Naive thymus-derived CD8-positive, alpha-beta T cell (primary cell): ENCODE measurements at regions not wholly inside any gene's neighbourhood (a gene's known extent, or its start where the extent isn't known, plus 50 kb on each side); places are given as distances from the start of the nearest gene placed in this dataset.
A peak's percentile ranks its signal among the peaks of the same experiment; 100 is the strongest.
"Not testable (repeated sequence)": the region's sequence is repeated elsewhere in the genome, so short reads cannot be mapped to it uniquely, and the experiment has no call there.

ENCODE experiments used
- ATAC-seq, 2 donors: fragments of 150-1000 bp; cut with Tn5 transposase in 1 of 2; sonication (Bioruptor Pico), chemical (Tn5 transposase) in 1 of 2; 1 replicate in 1 of 2; 2 replicates in 1 of 2; pipeline ENCODE4 v1.10.0; 2021; ENCODE audit warnings: mild to moderate bottlenecking in 2 of 2, moderate library complexity in 2 of 2
- POLR2A ChIA-PET: fragments of 350-600 bp; sonication (Branson Sonifier 250); formaldehyde crosslinking; loops from one replicate; lab custom pipeline; 2021; ENCODE audit warnings: antibody characterized with exemption; lab: Charles Lee
- DNase-seq, 10 donors: peaks; one replicate each; pipeline versions ENCODE4 v3.0.0 to v3.0.0-alpha.2; 2020 to 2022
- H3K27ac Mint-ChIP-seq, 10 donors: one replicate each; pipeline ENCODE4 v1.8.0; 2020 to 2022; ENCODE audit warnings: mild to moderate bottlenecking in 10 of 10, mixed read lengths in 10 of 10, moderate library complexity in 4 of 10, inconsistent platforms in 1 of 10
- H3K27me3 Mint-ChIP-seq, 5 donors: one replicate each; pipeline ENCODE4 v1.8.0; 2021 to 2022; ENCODE audit warnings: mixed read lengths in 5 of 5
- H3K36me3 Mint-ChIP-seq, 3 donors: one replicate each; pipeline ENCODE4 v1.8.0; 2020 to 2022; ENCODE audit warnings: mixed read lengths in 3 of 3, mild to moderate bottlenecking in 2 of 3, inconsistent platforms in 1 of 3
- H3K4me1 Mint-ChIP-seq, 4 donors: one replicate each; pipeline ENCODE4 v1.8.0; 2021 to 2022; ENCODE audit warnings: mixed read lengths in 4 of 4
- H3K4me3 Mint-ChIP-seq, 10 donors: one replicate each; pipeline ENCODE4 v1.8.0; 2020 to 2022; ENCODE audit warnings: mild to moderate bottlenecking in 10 of 10, mixed read lengths in 10 of 10, moderate library complexity in 6 of 10, inconsistent platforms in 1 of 10
- H3K9me3 Mint-ChIP-seq, 9 donors: one replicate each; pipeline ENCODE4 v1.8.0; 2020 to 2022; ENCODE audit warnings: mixed read lengths in 9 of 9, mild to moderate bottlenecking in 3 of 9, inconsistent platforms in 1 of 9, moderate library complexity in 1 of 9

GRCh38 chrX:46333550-46333949 is 211.7 kb downstream of the ZNF674 start:
- H3K36me3 Mint-ChIP-seq = peaks cover 0 to 4% (median 3%) of the 10 kb centered on the region in 3 donors
- H3K27ac Mint-ChIP-seq = no peak overlapping the region
- POLR2A ChIA-PET = no interaction called here
- H3K27me3 Mint-ChIP-seq = peaks cover 0 to 1% (median 0%) of the 10 kb centered on the region in 5 donors
- H3K4me1 Mint-ChIP-seq = peaks cover 0 to 4% (median 1%) of the 10 kb centered on the region in 4 donors
- no peak overlapping the region for H3K4me3 Mint-ChIP-seq
- peaks cover 0 to 10% (median 3%) of the 10 kb centered on the region in 9 donors for H3K9me3 Mint-ChIP-seq
- no peak for ATAC-seq
- DNase-seq = no peak

GRCh38 chrX:46330981-46331380 is 214.2 kb downstream of the ZNF674 start:
- DNase-seq = no peak

DNA sequence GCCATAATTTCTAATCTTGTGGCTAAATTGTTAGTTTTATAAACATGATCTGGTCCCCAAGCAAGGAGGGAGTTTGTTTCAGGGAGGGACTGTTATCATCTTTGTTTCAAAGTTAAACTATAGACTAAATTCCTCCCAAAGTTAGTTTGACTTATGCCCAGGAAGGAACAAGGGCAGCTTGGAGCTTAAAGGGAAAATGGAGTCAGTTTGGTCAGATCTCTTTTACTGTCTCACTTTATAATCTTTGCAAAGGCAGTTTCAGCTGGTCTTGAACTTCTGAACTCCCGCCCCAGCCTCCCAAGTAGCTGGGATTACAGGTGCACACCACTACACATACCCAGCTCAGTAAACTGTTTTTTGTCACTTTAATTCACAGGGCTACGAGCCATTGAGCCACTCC is 214.7 kb downstream of the ZNF674 start:
- peaks cover 0 to 1% (median 0%) of the 10 kb centered on the region in 5 donors for H3K27me3 Mint-ChIP-seq
- H3K36me3 Mint-ChIP-seq = peaks cover 0 to 3% (median 0%) of the 10 kb centered on the region in 3 donors
- POLR2A ChIA-PET = no interaction called here
- H3K9me3 Mint-ChIP-seq = peaks cover 0 to 6% (median 0%) of the 10 kb centered on the region in 9 donors
- no peak overlapping the region for H3K4me3 Mint-ChIP-seq
- ATAC-seq (no peak), DNase-seq (no peak)
- no peak overlapping the region for H3K27ac Mint-ChIP-seq
- peaks cover 0 to 5% (median 1%) of the 10 kb centered on the region in 4 donors for H3K4me1 Mint-ChIP-seq

More at GRCh38 chrX:46330981-46331380, 214.2 kb downstream of the ZNF674 start:
- Mint-ChIP-seq H3K27me3 (peaks cover 0 to 1% (median 0%) of the 10 kb centered on the region in 5 donors), H3K9me3 (peaks cover 0 to 10% (median 2%) of the 10 kb centered on the region in 9 donors), H3K4me3 (no peak overlapping the region), H3K4me1 (peaks cover 0 to 4% (median 1%) of the 10 kb centered on the region in 4 donors), H3K36me3 (peaks cover 0 to 3% (median 2%) of the 10 kb centered on the region in 3 donors), H3K27ac (no peak overlapping the region)
- ATAC-seq = no peak
- POLR2A ChIA-PET = no interaction called here

DNA sequence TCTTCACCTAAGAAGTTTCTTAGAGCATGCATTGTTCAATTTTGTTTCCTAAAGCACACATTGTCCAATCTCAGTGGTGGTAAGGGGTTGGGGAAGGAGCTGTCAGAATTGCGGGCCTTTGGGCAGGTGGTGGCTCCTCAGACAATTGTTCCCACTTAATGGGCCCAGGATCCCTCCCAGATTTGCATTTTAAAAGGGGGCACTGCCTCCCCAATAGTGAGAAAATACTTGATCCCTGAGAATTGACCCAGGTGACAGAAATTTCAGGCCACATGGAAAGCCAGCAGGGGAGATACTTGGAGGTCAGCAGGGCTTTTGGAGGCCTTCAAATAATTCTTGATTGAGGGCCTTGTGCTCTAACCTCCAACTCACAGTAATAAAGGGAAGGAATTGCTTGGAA is 217.1 kb downstream of the ZNF674 start:
- Mint-ChIP-seq H3K27ac (no peak overlapping the region), H3K4me3 (no peak overlapping the region), H3K27me3 (no peaks in the 10 kb centered on the region), H3K4me1 (peaks cover 3 to 11% (median 7%) of the 10 kb centered on the region in 4 donors), H3K36me3 (no peaks in the 10 kb centered on the region), H3K9me3 (peaks cover 0 to 2% (median 0%) of the 10 kb centered on the region in 9 donors)
- POLR2A ChIA-PET = no interaction called here
- ATAC-seq = no peak
- no peak for DNase-seq

GRCh38 chrX:46327566-46328115 is 217.6 kb downstream of the ZNF674 start:
- Mint-ChIP-seq H3K27me3 (no peaks in the 10 kb centered on the region), H3K4me3 (no peak overlapping the region), H3K9me3 (peaks cover 0 to 2% (median 0%) of the 10 kb centered on the region in 9 donors), H3K36me3 (no peaks in the 10 kb centered on the region), H3K4me1 (peaks cover 4 to 11% (median 7%) of the 10 kb centered on the region in 4 donors), H3K27ac (no peak overlapping the region)
- ATAC-seq (no peak), DNase-seq (no peak)
- POLR2A ChIA-PET = no interaction called here

DNA sequence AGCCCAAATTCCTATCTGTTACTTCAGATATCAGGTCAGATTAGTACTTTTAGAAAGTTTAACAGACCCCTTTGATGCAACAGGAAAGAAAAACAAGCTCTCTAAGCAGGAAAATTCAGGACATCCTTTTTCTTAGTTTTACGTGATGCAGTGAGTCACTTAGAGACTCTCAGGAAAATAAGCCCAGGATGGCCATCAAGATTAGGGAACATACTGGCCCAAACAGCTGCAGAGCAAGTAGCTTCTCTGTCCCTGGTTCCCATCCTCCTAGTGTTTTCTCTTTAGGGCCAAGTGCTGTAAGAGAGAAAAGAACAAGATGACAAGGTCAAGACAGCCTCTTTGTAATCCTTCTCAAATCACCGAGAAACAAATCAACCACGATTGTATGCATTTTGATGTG is 219.1 kb downstream of the ZNF674 start:
- no peaks in the 10 kb centered on the region for H3K36me3 Mint-ChIP-seq
- no peak overlapping the region for H3K4me3 Mint-ChIP-seq
- POLR2A ChIA-PET = no interaction called here
- peaks cover 6 to 13% (median 10%) of the 10 kb centered on the region in 4 donors for H3K4me1 Mint-ChIP-seq
- no peak overlapping the region for H3K27ac Mint-ChIP-seq
- H3K27me3 Mint-ChIP-seq = no peaks in the 10 kb centered on the region
- no peak for ATAC-seq
- DNase-seq = no peak
- no peaks in the 10 kb centered on the region for H3K9me3 Mint-ChIP-seq

GRCh38 chrX:46325312-46325877 is 219.8 kb downstream of the ZNF674 start:
- H3K4me1 Mint-ChIP-seq = peaks cover 8 to 21% (median 17%) of the 10 kb centered on the region in 4 donors
- POLR2A ChIA-PET = no interaction called here
- no peak overlapping the region for H3K4me3 Mint-ChIP-seq
- DNase-seq (no peak), ATAC-seq (no peak)
- H3K36me3 Mint-ChIP-seq = no peaks in the 10 kb centered on the region
- peak overlapping the region in 4 of 10 donors; percentile 19 to 29 (median 24) for H3K27ac Mint-ChIP-seq
- no peaks in the 10 kb centered on the region for H3K9me3 Mint-ChIP-seq
- no peaks in the 10 kb centered on the region for H3K27me3 Mint-ChIP-seq

GRCh38 chrX:46324166-46324565 is 221.1 kb downstream of the ZNF674 start:
- no peaks in the 10 kb centered on the region for H3K36me3 Mint-ChIP-seq
- no peak for ATAC-seq
- no peaks in the 10 kb centered on the region for H3K27me3 Mint-ChIP-seq
- DNase-seq = no peak
- peaks cover 14 to 30% (median 26%) of the 10 kb centered on the region in 4 donors for H3K4me1 Mint-ChIP-seq
- H3K4me3 Mint-ChIP-seq = no peak overlapping the region
- H3K9me3 Mint-ChIP-seq = no peaks in the 10 kb centered on the region
- POLR2A ChIA-PET = no interaction called here
- no peak overlapping the region for H3K27ac Mint-ChIP-seq

DNA sequence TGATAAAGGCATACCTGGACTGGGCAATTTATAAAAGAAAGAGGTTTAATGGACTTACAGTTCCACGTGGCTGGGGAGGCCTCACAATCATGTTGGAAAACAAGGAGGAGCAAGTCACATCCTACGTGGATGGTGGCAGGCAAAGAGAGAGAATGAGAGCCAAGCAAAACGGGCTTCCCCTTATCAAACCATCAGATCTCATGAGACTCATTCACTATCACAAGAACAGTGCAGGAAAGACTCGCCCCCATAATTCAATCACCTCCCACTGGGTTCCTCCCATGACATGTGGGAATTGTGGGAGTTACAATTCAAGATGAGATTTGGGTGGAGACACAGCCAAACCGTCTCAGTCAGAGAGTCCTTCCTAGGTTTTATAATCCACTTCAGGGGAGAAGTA is 222.3 kb downstream of the ZNF674 start:
- H3K4me3 Mint-ChIP-seq, DNase-seq, H3K27ac Mint-ChIP-seq, ATAC-seq, H3K36me3 Mint-ChIP-seq, H3K9me3 Mint-ChIP-seq, POLR2A ChIA-PET, H3K27me3 Mint-ChIP-seq: not testable (repeated sequence)
- peaks cover 14 to 30% (median 27%) of the 10 kb centered on the region in 4 donors for H3K4me1 Mint-ChIP-seq

- Mint-ChIP-seq H3K4me1 (peaks cover 14 to 30% (median 27%) of the 10 kb centered on the region in 4 donors), H3K36me3 (no peaks in the 10 kb centered on the region), H3K27ac (peak overlapping the region in 3 of 10 donors; percentile 29 to 61 (median 40)), H3K27me3 (no peaks in the 10 kb centered on the region), H3K4me3 (no peak overlapping the region), H3K9me3 (no peaks in the 10 kb centered on the region)
- ATAC-seq = no peak
- POLR2A ChIA-PET = no interaction called here
- no peak for DNase-seq
These were observed 223.5 kb downstream of the ZNF674 start for GRCh38 chrX:46321676-46322075.

DNA sequence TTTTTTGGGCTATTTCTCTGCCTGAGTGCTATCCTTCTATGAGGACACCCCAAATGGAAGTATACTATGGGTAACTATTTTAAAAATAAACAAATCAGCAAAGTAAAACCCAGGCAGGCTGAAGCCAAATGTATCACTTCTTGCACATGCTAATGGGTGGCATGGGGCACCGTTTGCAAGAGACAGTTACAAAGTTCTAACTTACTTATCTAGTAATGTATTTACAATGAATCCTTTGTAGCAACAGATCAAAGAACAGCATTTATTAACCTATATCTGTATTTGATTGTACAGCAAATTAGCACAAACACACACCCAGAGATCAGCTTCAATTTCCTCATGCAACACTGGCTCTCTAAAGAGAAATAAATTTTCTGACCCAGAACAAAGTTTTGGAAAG is 225.5 kb downstream of the ZNF674 start:
- ATAC-seq (no peak), DNase-seq (no peak)
- Mint-ChIP-seq H3K4me3 (peak overlapping the region in 4 of 10 donors; percentile 31 to 60 (median 56)), H3K27ac (peak overlapping the region in 3 of 10 donors; percentile 45 to 74 (median 61)), H3K27me3 (no peaks in the 10 kb centered on the region), H3K9me3 (no peaks in the 10 kb centered on the region), H3K36me3 (no peaks in the 10 kb centered on the region), H3K4me1 (peaks cover 12 to 25% (median 21%) of the 10 kb centered on the region in 4 donors)
- POLR2A ChIA-PET = no interaction called here

GRCh38 chrX:46318551-46318950 is 226.7 kb downstream of the ZNF674 start:
- no peak for ATAC-seq
- POLR2A ChIA-PET = no interaction called here
- no peaks in the 10 kb centered on the region for H3K36me3 Mint-ChIP-seq
- no peak overlapping the region for H3K4me3 Mint-ChIP-seq
- H3K27ac Mint-ChIP-seq = no peak overlapping the region
- DNase-seq = no peak
- H3K4me1 Mint-ChIP-seq = peaks cover 10 to 23% (median 19%) of the 10 kb centered on the region in 4 donors
- no peaks in the 10 kb centered on the region for H3K9me3 Mint-ChIP-seq
- no peaks in the 10 kb centered on the region for H3K27me3 Mint-ChIP-seq

DNA sequence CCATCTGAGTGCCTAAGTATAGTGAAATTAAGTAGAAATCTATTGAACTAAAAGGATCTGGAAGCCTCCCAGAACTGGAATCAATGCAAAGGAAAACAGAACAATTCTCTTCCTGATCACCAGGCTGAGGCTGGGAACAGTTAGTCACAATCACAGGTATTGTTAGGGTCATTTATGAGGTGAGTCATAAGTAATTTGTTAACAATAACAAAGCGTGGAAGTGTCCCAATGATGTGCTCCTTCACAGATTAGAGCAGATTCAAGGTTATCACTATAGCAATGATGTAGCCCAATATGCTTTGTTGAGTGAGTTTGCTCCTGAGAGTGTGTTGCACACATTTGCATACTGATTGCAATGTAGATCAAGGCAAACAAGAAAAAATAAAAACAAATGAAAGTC is 228.1 kb downstream of the ZNF674 start:
- no peaks in the 10 kb centered on the region for H3K36me3 Mint-ChIP-seq
- no peaks in the 10 kb centered on the region for H3K27me3 Mint-ChIP-seq
- no peak overlapping the region for H3K27ac Mint-ChIP-seq
- POLR2A ChIA-PET = no interaction called here
- H3K9me3 Mint-ChIP-seq = no peaks in the 10 kb centered on the region
- no peak for DNase-seq
- H3K4me3 Mint-ChIP-seq = no peak overlapping the region
- no peak for ATAC-seq
- H3K4me1 Mint-ChIP-seq = peaks cover 8 to 23% (median 19%) of the 10 kb centered on the region in 4 donors
